C4-2B (cell line): ENCODE measurements at regions not wholly inside any gene's neighbourhood (a gene's known extent, or its start where the extent isn't known, plus 50 kb on each side); places are given as distances from the start of the nearest gene placed in this dataset.

Source experiments
- ZFX ChIP-seq: fragments of 450-650 bp; IDR thresholded peaks from 2 replicates; pipeline ENCODE4 v1.6.1; 2017
- TF ChIP-seq, protein P1 (sequence below): fragments of 450-650 bp; conservative IDR thresholded peaks from 2 replicates; pipeline ENCODE4 v1.5.1; 2017; ENCODE audit warnings: mild to moderate bottlenecking

DNA sequence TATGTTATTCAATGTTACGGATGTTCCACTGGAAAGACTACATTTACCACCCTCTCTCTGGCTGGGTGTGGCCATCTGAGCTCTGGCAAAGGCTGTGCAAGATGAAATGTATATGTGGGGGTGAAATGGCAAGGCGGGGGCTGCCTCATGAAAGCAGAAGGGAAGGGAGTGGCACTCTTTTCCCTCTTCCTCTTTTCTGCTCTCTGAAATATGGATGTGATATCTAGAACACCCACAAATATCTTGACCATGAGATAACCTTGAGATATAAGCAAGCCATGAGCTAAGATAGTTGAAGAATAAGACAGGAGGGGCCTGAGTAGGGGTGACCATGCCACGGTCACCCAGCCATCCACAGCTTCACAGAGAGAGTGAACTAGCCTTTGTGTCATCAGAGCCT, 367.8 kb upstream of the ID2 start:
- TF ChIP-seq, protein P1, sequence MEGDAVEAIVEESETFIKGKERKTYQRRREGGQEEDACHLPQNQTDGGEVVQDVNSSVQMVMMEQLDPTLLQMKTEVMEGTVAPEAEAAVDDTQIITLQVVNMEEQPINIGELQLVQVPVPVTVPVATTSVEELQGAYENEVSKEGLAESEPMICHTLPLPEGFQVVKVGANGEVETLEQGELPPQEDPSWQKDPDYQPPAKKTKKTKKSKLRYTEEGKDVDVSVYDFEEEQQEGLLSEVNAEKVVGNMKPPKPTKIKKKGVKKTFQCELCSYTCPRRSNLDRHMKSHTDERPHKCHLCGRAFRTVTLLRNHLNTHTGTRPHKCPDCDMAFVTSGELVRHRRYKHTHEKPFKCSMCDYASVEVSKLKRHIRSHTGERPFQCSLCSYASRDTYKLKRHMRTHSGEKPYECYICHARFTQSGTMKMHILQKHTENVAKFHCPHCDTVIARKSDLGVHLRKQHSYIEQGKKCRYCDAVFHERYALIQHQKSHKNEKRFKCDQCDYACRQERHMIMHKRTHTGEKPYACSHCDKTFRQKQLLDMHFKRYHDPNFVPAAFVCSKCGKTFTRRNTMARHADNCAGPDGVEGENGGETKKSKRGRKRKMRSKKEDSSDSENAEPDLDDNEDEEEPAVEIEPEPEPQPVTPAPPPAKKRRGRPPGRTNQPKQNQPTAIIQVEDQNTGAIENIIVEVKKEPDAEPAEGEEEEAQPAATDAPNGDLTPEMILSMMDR: no peak
- no peak for TF ChIP-seq ZFX
